ENCODE measurements at regions not wholly inside any gene's neighbourhood (a gene's known extent, or its start where the extent isn't known, plus 50 kb on each side); places are given as distances from the start of the nearest gene placed in this dataset.
"Not testable (repeated sequence)": the region's sequence is repeated elsewhere in the genome, so short reads cannot be mapped to it uniquely, and the experiment has no call there.

DNA sequence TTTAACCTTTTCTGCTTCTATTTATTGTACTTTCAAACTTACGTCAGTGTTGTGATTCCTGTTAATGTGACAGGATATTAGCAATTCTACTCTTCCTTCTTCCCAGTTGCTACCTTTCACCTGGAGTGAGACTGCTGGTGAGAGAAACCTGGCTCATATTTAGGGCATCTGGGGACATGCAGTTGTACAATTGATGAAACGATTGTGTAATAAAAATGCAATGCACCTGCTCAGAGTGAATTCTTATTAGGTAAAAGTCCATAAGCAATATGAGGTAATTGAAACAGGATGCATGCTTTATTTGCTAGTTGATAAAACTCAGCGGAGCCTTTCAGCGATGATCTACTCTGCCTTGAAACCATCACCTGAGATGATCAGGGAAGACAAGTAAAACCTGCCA lies 116.1 kb upstream of the FBXO33 start:
- TF ChIP-seq, protein P1, sequence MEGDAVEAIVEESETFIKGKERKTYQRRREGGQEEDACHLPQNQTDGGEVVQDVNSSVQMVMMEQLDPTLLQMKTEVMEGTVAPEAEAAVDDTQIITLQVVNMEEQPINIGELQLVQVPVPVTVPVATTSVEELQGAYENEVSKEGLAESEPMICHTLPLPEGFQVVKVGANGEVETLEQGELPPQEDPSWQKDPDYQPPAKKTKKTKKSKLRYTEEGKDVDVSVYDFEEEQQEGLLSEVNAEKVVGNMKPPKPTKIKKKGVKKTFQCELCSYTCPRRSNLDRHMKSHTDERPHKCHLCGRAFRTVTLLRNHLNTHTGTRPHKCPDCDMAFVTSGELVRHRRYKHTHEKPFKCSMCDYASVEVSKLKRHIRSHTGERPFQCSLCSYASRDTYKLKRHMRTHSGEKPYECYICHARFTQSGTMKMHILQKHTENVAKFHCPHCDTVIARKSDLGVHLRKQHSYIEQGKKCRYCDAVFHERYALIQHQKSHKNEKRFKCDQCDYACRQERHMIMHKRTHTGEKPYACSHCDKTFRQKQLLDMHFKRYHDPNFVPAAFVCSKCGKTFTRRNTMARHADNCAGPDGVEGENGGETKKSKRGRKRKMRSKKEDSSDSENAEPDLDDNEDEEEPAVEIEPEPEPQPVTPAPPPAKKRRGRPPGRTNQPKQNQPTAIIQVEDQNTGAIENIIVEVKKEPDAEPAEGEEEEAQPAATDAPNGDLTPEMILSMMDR (IDR thresholded peaks at IDR 0.05; ENCODE audit: low read depth, low read length), result no peak
- H3K4me3 ChIP-seq (replicated peaks in 1 of 2; ENCODE audit: low read depth in 2 of 2, low read length in 2 of 2), result no peak overlapping the region

DNA sequence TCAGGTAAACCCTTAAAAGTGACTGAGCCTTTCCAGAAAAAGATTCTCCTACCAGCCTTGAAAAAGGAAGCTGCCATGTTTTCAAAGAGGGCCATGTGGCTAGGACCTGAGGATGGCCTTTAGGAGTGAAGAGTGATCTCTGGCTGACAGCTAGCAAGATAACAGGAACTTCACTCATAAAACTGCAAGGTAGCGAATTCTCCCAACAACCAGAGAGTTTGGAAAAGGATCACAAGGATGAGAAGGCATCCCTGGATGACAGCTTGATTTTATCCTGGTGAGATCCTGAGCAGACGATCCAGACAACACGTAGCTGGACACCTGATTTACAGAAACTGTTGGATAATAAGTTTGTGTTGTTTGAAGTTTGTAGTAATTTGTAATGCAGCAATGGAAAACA lies 115.6 kb upstream of the FBXO33 start:
- TF ChIP-seq, protein P1 (IDR thresholded peaks at IDR 0.05; ENCODE audit: low read depth, low read length), result no peak
- no peak for DNase-seq (ENCODE audit: low read depth in 2 of 2)
- H3K4me3 ChIP-seq (replicated peaks in 1 of 2; ENCODE audit: low read depth in 2 of 2, low read length in 2 of 2), result no peak overlapping the region

More for the DNA sequence above, 116.1 kb upstream of the FBXO33 start:
- no peak for DNase-seq (ENCODE audit: low read depth in 2 of 2)

DNA sequence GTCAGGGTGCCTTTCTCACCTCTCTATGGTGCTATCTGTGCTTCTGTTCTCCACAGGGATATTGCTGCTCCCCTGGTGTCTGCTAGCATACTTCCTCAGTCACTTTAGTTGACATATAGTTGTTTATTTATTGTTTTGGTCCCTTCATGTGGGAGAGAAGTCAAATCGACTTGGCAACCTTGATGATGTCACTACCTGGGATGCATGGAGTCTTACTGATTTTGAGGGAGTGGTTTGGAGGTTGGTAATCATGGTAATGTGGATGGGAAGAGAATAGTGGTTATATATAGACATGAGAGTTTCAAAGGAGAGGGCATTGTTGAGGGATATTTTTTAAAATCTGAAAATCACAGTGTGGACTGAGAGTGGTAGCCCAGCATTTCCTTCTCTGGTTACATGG lies 73.6 kb upstream of the FBXO33 start:
- no peak for DNase-seq (ENCODE audit: low read depth in 2 of 2)
- TF ChIP-seq, protein P1 (IDR thresholded peaks at IDR 0.05; ENCODE audit: low read depth, low read length), result no peak
- no peak overlapping the region for H3K4me3 ChIP-seq (replicated peaks in 1 of 2; ENCODE audit: low read depth in 2 of 2, low read length in 2 of 2)

DNA sequence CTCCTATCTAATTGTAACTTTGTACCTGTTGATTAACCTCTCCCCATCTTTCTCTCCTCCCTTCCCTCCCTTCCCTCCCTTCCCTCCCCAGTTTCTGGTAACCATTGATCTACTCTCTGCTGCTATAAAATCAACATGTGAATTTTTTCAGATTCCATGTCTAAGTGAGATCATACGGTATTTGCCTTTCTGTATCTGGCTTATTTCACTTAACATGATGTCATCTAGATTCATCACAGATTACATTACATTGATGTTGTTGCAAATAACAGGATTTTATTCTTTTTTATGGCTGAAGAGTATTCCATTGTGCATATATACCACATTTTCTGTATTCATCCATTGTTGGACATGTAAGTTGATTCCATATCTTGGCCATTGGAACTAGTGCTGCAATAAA lies 68.0 kb upstream of the FBXO33 start:
- TF ChIP-seq, protein P1 (IDR thresholded peaks at IDR 0.05; ENCODE audit: low read depth, low read length), result no peak

DNA sequence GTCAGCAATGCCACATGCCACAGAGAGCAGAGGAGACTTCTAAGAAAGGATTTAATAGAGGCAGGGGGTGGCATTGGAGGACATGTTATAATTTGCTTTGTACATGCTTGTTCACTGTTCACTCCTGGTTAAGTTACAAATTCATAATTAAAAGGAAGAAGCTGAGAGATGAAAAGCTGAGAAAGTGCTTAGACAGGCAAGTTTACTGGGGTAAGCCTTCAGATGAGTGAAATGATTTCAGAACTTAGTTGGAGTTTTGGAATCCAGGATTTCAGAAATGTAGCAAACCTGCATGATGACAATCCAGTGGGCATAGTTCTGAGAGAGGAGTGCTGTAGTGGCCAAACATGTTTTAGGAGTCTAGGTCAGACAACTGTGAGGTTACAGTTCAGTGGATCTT lies 67.3 kb upstream of the FBXO33 start:
- TF ChIP-seq, protein P1 (IDR thresholded peaks at IDR 0.05; ENCODE audit: low read depth, low read length), result no peak
- no peak overlapping the region for H3K4me3 ChIP-seq (replicated peaks in 1 of 2; ENCODE audit: low read depth in 2 of 2, low read length in 2 of 2)
- no peak for DNase-seq (ENCODE audit: low read depth in 2 of 2)

More for the DNA sequence above, 68.0 kb upstream of the FBXO33 start:
- DNase-seq (ENCODE audit: low read depth in 2 of 2), result no peak
- no peak overlapping the region for H3K4me3 ChIP-seq (replicated peaks in 1 of 2; ENCODE audit: low read depth in 2 of 2, low read length in 2 of 2)

DNA sequence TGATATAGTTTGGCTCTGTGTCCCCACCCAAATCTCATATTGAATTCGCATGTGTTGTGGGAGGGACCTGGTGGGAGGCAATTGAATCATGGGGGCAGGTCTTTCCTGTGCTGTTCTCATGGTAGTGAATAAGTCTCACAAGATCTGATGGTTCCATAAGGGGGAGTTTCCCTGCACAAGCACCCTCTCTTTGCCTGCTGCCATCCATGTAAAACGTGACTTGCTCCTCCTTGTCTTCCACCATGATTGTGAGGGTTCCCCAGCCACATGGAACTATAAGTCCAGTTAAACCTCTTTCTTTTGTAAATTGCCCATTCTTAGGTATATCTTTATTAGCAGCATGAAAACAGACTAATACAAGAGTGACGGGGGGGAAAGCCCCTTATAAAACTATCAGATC lies 65.4 kb upstream of the FBXO33 start:
- H3K4me3 ChIP-seq (replicated peaks in 1 of 2; ENCODE audit: low read depth in 2 of 2, low read length in 2 of 2); DNase-seq (ENCODE audit: low read depth in 2 of 2): not testable (repeated sequence)

DNA sequence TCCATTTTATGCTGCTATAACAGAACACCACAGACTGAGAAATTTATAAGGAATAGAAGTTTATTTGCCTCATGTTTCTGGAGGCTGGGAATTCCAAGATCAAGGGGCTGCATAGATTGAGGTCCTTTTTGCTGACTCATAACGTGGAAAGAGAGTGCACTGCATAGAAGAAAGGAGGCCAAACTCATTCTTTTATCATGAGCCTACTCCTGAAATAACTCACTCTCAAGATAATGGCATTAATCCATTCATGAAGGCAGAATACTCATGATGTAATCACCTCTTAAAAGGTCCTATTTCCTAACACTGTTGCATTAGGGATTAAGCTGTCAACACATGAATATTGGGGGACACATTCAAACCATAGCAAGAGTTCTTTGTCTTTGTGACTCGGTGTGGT lies 60.0 kb upstream of the FBXO33 start:
- DNase-seq (ENCODE audit: low read depth in 2 of 2), result peak; percentile 80 to 90
- no peak overlapping the region for H3K4me3 ChIP-seq (replicated peaks in 1 of 2; ENCODE audit: low read depth in 2 of 2, low read length in 2 of 2)
- TF ChIP-seq, protein P1 (IDR thresholded peaks at IDR 0.05; ENCODE audit: low read depth, low read length), result no peak

All from cardiac fibroblast (primary cell).